BJ (cell line): ENCODE measurements at regions not wholly inside any gene's neighbourhood (a gene's known extent, or its start where the extent isn't known, plus 50 kb on each side); places are given as distances from the start of the nearest gene placed in this dataset.
"Not testable (repeated sequence)": the region's sequence is repeated elsewhere in the genome, so short reads cannot be mapped to it uniquely, and the experiment has no call there.

Experiments
- CTCF ChIA-PET: fragments of 350-600 bp; formaldehyde crosslinking; extraction: SDS; loops from one replicate; lab custom pipeline; 2021; ENCODE audit warnings: antibody characterized with exemption, inconsistent platforms; lab: Yijun Ruan, JAX
- POLR2A ChIA-PET: fragments of 300-600 bp; sonication (Branson Sonifier 250); formaldehyde crosslinking; extraction: SDS; loops from one replicate; lab custom pipeline; 2021; ENCODE audit warnings: antibody characterized with exemption; lab: Charles Lee
- DNase-seq: peaks from one replicate; pipeline ENCODE4 v3.0.0-alpha.2; 2011; ENCODE audit warnings: low read depth
- H3K27me3 ChIP-seq: 2 replicates; pipeline ENCODE4 v1.6.0; 2011; ENCODE audit warnings: low read length; ENCODE audit not compliant: control insufficient read depth, insufficient read depth
- H3K36me3 ChIP-seq: 2 replicates; pipeline ENCODE4 v1.5.1; 2011; ENCODE audit warnings: low read length; ENCODE audit not compliant: control insufficient read depth, insufficient read depth
- H3K4me3 ChIP-seq: 2 replicates; pipeline ENCODE4 v1.5.1; 2011; ENCODE audit warnings: low read depth, mild to moderate bottlenecking, control low read depth, low read length
- TF ChIP-seq, protein P1 (sequence below): IDR thresholded peaks from 2 replicates; pipeline ENCODE4 v1.5.1; 2011; ENCODE audit warnings: low read depth, mild to moderate bottlenecking, control low read depth, inconsistent platforms, low read length, moderate library complexity; ENCODE audit not compliant: insufficient read depth

- no peak overlapping the region for H3K4me3 ChIP-seq
- TF ChIP-seq, protein P1, sequence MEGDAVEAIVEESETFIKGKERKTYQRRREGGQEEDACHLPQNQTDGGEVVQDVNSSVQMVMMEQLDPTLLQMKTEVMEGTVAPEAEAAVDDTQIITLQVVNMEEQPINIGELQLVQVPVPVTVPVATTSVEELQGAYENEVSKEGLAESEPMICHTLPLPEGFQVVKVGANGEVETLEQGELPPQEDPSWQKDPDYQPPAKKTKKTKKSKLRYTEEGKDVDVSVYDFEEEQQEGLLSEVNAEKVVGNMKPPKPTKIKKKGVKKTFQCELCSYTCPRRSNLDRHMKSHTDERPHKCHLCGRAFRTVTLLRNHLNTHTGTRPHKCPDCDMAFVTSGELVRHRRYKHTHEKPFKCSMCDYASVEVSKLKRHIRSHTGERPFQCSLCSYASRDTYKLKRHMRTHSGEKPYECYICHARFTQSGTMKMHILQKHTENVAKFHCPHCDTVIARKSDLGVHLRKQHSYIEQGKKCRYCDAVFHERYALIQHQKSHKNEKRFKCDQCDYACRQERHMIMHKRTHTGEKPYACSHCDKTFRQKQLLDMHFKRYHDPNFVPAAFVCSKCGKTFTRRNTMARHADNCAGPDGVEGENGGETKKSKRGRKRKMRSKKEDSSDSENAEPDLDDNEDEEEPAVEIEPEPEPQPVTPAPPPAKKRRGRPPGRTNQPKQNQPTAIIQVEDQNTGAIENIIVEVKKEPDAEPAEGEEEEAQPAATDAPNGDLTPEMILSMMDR, result no peak
- CTCF ChIA-PET, result interaction anchor here (0.6 kb wide), 1 partner anchor 65 kb away, joined by 5 read pairs; no protein-coding TSS in a partner anchor
- DNase-seq, result no peak
- POLR2A ChIA-PET, result no interaction called here
- no peaks in the 10 kb centered on the region for H3K36me3 ChIP-seq
- no peaks in the 10 kb centered on the region for H3K27me3 ChIP-seq
Observed at GRCh38 chr2:14996351-14997014, 364.0 kb downstream of the LRATD1 start.

DNA sequence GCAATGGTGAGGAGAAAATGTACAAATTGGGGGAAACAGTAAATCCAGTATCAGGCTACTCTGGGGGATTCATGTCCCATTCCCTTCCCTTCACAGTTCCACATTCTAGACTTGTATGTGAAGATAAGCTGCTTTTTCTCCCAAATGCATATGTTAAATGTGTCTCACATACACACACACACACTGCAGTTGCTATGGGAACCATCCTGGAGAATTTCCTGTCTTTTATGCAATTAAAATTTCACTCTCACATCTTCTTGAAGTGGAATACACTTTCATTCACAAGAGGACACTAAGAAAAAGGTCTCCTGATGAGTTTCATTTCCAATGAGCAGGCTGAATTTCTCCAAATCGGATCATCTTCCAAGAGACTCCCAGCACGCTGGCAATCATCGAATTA lies 366.0 kb downstream of the LRATD1 start:
- TF ChIP-seq, protein P1, result no peak
- DNase-seq, result no peak
- Histone ChIP-seq H3K36me3 (no peaks in the 10 kb centered on the region), H3K4me3 (no peak overlapping the region), H3K27me3 (no peaks in the 10 kb centered on the region)
- CTCF ChIA-PET, result no interaction called here
- POLR2A ChIA-PET, result no interaction called here

DNA sequence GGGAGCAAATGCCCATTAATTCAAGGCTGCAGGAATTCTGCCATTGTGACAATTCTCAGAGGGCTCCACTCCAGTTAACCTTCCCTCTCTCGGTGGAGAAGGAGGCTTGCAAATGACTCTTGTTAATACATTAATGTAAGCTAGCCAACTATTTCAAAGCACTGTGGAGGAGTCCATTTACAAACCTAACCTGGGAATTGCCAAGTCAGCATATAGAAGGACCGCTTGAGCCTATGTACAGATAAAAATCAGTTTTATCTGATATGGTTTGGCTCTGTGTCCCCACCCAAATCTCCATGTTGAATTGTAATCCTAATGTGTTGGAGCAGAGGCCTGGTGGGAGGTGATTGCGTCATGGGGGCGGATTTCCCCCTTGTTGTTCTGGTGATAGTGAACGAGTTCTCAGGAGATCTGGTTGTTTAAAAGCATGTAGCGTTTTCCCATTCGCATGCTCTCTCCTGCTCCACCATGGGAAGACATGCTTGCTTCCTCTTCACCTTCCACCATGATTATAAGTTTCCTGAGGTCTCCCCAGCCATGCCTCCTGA lies 366.7 kb downstream of the LRATD1 start:
- no peaks in the 10 kb centered on the region for H3K36me3 ChIP-seq
- TF ChIP-seq, protein P1, result no peak
- DNase-seq, result no peak
- H3K27me3 ChIP-seq, result no peaks in the 10 kb centered on the region
- CTCF ChIA-PET, result no interaction called here
- H3K4me3 ChIP-seq, result no peak overlapping the region
- POLR2A ChIA-PET, result no interaction called here

GRCh38 chr2:15002519-15002918 lies 370.0 kb downstream of the LRATD1 start:
- H3K4me3 ChIP-seq, POLR2A ChIA-PET, DNase-seq, H3K27me3 ChIP-seq, H3K36me3 ChIP-seq, CTCF ChIA-PET: not testable (repeated sequence)

GRCh38 chr2:15006667-15007066 lies 374.1 kb downstream of the LRATD1 start:
- TF ChIP-seq, protein P1, result no peak
- POLR2A ChIA-PET, result no interaction called here
- DNase-seq, result no peak
- Histone ChIP-seq H3K4me3 (no peak overlapping the region), H3K36me3 (no peaks in the 10 kb centered on the region), H3K27me3 (no peaks in the 10 kb centered on the region)
- CTCF ChIA-PET, result no interaction called here

- ChIA-PET CTCF (no interaction called here), POLR2A (no interaction called here)
- DNase-seq, result no peak
- no peaks in the 10 kb centered on the region for H3K27me3 ChIP-seq
- no peaks in the 10 kb centered on the region for H3K36me3 ChIP-seq
- TF ChIP-seq, protein P1, result no peak
- no peak overlapping the region for H3K4me3 ChIP-seq
Observed at GRCh38 chr2:15009681-15010080, 377.2 kb downstream of the LRATD1 start.
